ENCODE measurements at regions not wholly inside any gene's neighbourhood (a gene's known extent, or its start where the extent isn't known, plus 50 kb on each side); places are given as distances from the start of the nearest gene placed in this dataset.

GRCh38 chr6:120981835-120982234 is 352.4 kb downstream of the TBC1D32 start:
- no peak for TF ChIP-seq EP300 (IDR thresholded peaks at IDR 0.05; ENCODE audit: borderline replicate concordance in 1 of 2, low read depth in 1 of 2, low read length in 1 of 2)
- no peak for TF ChIP-seq CTCF (IDR thresholded peaks at IDR 0.05)
- no peak for TF ChIP-seq SMC3 (IDR thresholded peaks at IDR 0.05; ENCODE audit: low read depth, low read length)
- no peak for TF ChIP-seq CHD2 (IDR thresholded peaks at IDR 0.05; ENCODE audit: low read length, partially characterized antibody)
- TF ChIP-seq USF1 (IDR thresholded peaks at IDR 0.05; ENCODE audit: borderline replicate concordance, low read depth): no peak
